Suppressor macrophage (primary cell): ENCODE measurements at regions not wholly inside any gene's neighbourhood (a gene's known extent, or its start where the extent isn't known, plus 50 kb on each side); places are given as distances from the start of the nearest gene placed in this dataset.

Experiments
- DNase-seq, 4 experiments: peaks; one replicate each; pipeline ENCODE4 v3.0.0-alpha.2; 2020 to 2022

DNA sequence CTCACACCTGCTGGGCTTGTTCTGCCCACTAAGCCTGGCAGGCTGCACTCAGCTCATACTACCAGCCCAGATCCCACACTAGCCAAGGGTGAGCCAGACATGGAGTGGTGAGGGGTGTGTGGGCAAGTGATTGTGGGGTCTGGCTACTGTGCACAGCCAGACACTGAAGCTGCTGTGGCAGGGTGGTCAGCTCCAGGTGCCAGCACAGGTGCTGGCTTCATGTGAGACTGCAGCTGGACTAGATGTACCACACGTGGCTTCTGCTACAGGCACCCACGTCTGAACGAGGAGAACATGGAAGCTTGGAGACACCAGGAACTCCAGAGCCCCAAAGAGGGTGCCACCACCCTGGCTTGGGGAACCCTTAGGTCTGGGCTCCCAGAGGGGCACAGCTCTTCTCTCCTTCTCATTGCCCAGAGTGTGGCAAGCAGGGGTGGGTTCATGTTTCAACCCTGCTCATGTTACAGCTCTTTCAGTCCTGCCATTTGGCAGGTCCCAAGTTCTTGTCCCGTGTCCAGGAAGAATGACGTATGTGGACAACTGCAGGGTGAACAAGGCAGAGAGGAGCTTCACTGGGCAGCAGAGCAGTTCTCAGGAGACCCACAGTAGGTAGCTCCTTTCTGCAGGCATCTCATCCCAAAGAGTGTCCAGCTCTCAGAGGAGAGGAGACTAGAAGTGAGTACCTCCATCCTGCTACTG is 1624.2 kb upstream of the TMEFF2 start:
- DNase-seq: no peak

DNA sequence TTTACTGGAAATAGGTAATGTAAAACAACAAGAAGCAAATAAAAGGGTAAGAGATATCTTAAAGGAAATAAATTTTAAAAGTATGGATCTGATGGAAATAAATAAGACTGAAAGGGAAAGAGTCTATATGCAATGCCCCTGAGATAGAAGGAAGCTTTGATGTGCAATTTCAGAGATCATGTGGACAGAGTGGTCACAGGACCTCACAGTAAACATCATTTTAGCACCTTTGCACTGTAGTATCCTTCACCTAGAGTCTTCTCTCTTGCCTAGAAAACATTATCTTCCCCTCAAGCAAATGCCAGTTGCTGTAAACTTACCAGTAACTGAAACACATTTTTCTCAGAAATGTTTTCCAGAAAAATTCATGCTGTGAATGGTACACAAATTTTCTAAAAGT is 1621.3 kb upstream of the TMEFF2 start:
- DNase-seq: no peak

DNA sequence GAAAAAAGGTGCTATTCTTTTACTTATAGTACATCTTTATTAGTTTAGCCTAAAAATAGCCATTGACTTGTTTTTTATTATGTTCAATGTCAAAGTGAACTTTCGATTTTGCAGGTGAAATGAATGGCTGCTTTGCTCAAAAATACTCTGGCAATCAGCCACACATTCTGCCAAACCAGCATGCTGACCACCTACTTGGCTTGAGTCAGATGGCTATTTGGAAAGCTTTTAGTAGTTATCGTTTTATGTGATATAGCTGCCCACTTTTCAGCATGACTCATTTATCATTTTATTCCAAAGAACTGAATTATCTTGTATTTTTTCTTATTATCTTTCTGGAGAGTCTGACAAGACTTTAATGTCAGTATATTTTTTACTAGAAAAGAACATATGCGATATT is 1615.8 kb upstream of the TMEFF2 start:
- DNase-seq: no peak

DNA sequence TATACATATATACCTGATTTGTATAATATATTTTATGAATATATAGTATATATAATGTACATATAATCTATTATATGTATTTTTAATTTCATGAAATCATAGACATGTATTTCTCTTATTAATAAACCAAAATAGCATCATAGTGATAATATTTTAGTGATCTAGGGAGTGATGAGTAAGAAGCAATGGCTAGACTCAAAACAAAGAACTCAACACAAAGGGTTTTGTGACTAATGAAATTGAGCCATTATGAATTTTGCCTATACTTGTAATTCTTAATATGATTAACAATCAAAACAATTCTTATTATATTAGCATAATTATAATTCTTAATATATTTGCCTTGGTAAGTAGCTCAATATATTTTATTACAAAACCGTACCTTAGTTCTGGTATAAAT is 1614.1 kb upstream of the TMEFF2 start:
- no peak for DNase-seq

DNA sequence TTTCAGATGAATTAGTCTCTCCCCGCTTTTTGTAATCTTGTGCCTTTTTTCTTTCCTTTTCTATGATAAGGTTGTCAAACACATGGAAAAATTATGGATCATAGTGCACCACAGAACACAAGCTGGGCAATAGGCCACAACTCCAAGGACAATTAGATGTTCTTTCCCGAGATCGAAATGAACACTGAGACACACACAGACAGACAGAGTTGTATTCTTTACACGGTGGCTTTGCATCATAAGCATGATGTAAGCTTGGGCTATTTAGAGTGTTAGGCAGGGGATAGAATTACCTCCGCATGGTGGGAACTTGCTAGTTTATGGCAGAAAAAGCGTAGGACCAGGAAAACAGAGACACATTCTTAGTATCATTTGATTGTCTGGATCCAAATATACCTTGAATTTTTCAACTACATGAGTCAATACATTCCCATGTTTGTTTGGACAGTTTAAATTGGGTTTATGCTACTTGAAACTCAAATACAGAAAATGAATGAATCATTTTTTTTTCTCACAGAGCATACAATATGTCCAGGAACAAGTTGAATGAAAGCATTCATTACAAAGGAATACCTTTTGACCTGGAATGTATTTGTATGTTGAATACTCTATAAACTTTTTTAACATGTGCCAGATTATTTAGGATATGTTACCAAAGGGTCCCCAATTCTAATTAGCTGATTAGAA is 1611.5 kb upstream of the TMEFF2 start:
- DNase-seq: no peak

DNA sequence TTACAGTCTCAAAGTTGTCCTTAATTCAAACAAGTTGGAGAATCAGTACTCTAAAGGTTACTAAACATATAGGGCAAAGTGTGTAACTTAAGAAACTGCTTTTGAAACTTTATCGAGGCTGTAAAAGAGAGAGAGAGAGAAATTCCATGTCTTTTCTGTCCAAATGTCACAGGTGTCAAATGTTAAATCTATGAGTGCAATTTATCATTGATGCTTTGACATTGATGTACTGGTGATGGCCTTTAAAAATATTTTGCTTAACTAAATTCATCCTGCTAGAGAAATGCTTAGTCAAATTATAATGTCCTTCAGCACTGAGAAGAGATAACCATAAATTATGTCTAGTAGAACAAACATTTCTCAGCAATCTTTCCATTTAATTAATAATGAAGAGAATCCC is 1602.1 kb upstream of the TMEFF2 start:
- no peak for DNase-seq

DNA sequence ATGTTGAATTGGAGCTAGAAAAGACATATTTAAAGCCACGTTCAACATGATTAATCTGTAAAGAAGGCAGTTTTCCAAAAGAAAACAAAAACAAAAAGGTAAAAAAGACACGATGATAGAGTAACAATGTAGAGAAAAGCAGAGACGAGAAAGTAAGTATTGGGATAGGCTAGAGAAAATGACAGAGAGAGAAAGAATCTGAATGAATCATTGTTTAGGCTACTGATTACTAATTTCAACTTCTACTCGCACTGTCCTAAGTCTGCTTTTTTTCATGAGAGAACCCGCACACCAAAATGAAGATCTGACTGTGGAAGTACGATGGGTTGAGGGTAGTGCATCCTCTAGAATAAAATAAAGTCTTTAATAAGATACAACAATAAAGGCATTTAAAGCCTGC is 1599.2 kb upstream of the TMEFF2 start:
- DNase-seq: no peak

DNA sequence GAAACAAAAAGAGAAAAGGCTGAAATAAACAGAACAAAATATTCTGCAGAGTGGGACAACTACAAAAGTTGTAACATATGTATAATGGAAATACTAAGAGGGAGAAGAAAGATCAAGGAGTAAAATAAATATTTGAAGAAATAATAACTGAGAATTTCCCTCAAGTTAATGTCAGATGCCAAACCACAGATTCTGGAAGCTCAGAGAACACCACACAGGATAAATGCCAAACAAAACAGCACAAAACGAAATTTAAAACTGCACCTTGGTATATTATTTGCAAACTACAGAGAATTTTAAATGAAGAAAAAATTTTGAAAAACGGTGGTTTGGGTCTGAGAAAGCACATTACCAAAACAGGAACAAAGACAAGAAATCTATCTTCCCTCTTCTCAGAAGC is 1588.9 kb upstream of the TMEFF2 start:
- DNase-seq: no peak

DNA sequence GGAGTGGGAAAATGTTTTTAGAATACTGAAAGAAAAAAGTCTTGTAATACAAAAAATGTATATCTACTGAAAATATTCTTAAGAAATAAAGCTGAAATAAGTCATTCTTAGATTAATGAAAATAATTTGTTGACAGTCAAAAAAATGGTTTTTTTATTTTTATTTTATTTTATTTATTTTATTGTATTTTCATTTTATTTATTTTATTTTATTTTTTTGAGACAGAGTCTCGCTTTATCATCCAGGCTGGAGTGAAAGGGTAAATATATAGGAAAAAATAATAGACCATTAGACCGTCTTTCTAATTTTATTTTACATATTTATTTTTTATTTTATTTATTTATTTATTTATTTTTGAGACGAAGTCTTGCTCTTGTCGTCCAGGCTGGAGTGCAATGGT is 1583.6 kb upstream of the TMEFF2 start:
- DNase-seq: no peak

DNA sequence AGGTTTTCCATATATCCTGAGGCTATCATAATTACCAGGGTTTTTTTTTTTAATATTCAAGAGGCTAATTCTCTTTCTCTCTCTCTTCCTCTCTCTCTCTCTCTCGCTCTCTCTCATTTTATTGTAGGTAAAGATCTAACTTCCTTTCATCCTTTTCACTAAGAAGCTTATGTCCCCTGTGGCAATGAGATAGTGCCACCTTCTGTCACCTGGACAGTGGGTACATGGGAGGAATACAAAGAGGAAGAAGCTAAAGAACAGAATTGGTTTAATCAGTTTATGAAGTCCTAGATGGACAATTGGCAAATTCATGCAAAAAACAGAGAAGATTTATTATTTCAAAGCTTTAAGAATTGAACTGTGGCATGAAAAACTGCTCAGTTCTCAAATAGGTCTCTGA is 1582.3 kb upstream of the TMEFF2 start:
- DNase-seq: no peak

DNA sequence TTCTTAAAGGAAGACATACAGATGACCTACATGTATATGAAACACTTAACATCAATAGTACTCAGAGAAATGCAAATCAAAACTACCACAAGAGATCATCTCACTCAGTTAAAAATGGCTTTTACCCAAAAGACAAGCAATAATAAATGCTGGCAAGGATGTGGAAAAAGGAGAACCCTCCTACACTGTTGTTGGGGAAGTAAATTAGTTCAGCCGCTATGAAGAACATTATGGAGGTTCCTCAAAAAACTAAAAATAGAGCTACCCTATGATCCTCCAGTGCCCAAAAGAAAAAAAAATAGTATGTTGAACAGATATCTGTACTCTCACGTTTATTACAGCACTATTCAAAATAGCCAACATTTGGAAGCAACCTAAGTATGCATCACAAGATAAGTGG is 1579.4 kb upstream of the TMEFF2 start:
- DNase-seq: peak; percentile 1 to 55 (median 35)

DNA sequence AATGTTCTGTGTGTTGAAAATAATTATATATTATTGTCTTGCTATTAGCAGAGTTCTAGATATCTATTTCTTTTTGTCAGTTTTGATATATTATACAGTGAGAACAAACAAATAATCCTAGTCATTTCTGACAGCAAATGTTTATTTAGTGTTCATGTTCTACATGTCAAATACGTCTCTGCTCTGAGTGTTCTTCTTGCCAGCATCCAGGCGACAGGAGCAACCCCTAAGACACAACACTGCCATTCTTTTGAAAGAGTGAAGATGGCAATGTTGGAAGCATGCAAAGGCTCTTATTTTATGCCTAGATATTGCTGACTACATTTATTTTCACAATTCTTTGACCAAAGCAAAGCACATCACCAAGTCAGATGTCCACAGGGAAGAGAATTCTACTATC is 1556.6 kb upstream of the TMEFF2 start:
- no peak for DNase-seq

DNA sequence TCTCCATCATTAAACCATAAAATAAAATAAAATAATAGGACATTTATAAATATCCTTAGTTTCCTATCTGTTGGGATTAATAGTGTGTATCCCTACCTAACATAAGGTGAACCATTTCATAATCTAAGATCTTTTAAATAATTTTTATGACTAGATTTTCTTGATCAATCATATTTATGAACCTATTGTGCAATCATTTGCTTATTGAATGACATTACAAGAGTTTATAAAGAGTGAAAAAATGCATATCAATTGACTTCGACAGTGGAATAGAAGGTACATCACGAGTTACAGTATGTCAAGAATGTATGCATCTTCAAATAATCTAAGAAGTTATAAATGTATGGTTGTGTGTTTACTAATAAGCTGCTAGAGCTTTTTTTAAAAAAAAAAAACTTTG is 1554.8 kb upstream of the TMEFF2 start:
- DNase-seq: no peak

DNA sequence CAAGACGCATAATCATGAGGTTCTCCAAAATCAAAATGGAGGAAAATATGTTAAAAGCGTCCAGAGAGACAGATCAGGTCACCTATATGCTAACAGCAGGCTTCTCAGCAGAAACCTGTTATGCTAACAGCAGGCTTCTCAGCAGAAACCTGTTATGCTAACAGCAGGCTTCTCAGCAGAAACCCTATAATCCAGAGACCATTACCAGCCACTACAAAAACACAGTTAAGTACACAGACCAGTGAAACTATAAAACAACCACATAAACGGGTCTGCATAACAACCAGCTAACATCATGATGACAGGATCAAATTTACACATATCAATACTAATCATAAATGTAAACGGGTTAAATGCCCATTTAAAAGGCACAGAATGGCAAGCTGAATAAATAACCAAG is 1548.4 kb upstream of the TMEFF2 start:
- no peak for DNase-seq

DNA sequence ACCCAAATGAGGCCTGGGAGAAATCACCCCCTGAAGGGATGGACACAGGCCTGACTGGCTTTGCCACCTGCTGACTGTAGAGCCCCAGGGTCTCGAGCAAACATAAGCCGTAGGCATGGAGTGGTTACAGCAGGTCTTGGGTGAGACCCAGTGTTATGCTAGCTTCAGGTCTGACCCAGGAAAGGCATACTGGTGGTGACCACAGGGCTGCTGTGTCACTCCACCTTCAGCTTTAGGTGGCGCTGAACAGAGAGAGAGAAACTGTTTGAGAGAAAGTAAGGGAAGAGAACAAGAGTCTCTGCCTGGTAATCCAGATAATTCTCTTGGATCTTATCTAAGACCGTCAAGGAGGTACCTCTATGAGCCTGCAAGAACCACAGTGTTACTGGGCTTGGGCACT is 1544.2 kb upstream of the TMEFF2 start:
- no peak for DNase-seq

DNA sequence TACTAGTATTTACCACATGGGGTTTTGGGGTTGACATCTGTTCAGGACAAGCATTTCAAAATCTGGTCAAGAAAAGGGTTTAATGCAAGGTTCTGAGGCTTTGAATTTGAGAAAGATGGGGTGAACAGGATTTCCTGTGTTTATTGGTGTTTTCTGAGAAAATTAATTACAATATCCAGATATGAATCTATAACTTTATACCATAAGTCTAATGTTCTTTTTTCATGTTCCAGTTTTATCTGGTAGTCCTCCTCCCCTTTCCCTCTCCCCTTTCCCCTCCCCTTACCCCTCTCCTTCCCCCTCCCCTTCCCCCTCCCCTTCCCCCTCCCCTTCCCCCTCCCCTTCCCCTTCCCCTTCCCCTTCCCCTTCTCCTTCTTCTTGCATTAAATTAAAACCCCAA is 1518.2 kb upstream of the TMEFF2 start:
- DNase-seq: no peak

DNA sequence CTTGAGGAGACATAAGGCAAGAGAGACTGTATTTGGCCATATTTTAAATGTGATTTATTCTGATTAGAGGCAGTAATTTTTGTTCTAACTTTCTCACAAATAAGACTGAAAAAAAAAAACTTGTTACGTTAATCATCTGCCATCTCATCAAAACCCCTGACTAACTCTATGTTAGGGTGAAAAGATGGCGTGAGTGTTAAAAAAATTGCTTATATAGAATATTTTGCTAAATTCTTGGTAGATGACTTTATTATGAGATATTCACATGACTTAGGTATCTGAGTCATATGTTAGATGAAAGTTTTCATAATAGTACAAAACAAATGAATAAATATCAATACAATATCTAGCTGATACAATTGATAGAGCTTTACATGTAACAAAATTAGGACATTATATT is 1508.7 kb upstream of the TMEFF2 start:
- no peak for DNase-seq

DNA sequence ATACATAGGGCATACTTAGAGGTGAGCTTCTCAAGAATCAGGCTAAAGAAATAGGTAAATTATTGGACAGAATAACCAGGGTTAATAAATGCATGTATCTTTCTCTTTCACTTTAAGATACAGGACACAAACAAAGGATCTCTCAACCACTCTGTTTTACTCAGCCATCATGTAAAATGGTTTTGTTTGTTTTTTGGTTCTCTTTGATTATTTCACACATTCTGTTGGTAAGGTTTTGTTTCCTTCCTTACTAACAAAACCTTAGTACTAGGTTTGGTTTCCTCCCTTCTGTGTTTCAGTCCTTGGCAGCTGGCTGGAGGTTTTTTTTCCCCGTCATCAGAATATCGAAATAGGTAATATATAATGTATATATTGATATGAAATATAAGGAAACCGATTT is 1506.8 kb upstream of the TMEFF2 start:
- DNase-seq: no peak

DNA sequence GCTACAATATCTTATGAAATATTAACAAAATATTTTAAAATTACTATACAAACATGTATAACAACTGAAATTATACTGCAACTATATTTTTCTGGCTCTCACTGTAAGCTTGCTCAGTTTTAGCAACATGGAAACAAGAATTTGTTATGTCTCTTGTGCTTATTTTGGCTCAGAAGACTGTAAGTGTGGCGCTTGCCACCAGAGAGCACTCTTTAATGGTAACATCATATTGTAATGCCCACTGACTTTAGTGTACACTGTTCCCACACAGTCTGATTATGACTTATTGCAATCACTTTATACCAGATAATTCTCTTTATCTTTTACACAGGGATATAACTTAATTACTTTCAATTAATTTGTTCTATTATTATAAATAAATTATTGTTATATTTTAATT is 1500.6 kb upstream of the TMEFF2 start:
- DNase-seq: peak in 3 of 4 experiments; percentile 10 to 18 (median 12)

DNA sequence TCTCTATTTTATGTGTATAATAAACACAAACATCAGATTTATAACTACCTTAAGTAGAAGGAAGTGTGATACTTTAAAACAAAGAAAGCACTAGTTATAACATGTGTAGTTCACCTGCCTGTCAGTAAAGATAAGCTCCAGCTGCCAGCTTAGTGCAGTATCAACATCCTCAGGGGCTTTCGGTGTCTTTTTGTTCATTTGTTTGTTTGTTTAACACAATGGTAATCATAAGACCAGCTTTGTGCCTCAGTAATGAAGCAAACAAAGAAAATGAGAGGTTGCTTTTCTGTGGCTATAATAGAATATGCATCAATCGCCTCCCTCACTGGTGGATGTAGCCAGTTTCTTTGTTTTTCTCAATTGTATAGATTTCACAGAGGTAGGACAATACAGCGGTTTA is 1499.0 kb upstream of the TMEFF2 start:
- DNase-seq: no peak

DNA sequence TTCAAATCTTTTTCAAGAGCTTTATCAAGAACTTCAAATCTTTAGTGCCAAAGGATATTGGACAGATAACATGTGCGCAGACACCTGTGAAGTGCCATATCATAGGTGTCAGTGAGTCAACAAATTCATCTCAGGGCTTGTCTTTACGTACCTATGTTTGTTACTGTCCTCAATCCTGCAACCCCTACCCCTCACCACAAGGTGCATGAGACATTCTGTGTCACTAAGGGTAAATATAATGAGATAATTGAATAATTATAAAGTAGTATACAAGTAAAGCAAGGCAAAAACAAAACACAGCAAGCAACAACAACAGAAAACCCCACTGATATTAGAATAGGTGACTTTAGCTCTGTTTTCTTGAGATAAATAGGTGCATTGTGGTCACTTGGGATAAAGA is 1495.8 kb upstream of the TMEFF2 start:
- DNase-seq: no peak

DNA sequence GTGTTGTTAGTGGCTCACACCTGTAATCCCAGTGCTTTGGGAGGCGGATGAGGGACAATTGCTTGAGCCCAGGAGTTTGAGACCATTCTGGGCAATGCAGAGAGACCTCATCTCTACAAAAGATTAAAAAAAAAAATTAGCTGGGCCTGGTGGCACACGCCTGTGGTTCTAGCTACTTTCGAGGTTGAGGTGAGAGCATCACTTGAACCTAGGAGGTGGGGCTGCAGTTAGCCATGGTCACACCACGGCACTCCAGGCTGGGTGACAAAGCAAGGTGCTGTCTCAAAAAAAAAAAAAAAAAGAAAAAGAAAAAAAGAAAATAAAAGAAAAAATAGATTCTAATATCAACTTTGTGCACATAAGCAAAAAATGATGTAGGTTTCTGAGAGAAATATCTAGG is 1492.5 kb upstream of the TMEFF2 start:
- DNase-seq: no peak

DNA sequence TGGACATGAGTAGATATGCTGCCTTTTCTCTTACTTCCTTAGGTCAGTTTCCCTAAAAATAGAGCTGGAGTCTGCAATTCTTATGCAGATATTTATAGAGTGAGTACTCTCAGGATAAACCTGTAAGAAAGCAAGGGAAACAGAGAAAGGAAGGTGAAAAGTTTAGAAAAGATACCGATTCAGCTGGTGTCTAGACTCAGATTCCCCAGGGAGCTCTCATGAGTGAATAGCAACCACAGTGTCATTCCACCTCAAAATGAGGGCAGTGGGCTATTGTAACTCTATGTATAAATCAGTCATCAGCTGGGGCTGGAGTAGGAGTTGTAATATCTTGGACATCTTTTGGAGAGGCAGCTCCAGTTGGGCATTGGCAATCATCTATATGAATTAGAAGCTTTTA is 1485.1 kb upstream of the TMEFF2 start:
- no peak for DNase-seq

DNA sequence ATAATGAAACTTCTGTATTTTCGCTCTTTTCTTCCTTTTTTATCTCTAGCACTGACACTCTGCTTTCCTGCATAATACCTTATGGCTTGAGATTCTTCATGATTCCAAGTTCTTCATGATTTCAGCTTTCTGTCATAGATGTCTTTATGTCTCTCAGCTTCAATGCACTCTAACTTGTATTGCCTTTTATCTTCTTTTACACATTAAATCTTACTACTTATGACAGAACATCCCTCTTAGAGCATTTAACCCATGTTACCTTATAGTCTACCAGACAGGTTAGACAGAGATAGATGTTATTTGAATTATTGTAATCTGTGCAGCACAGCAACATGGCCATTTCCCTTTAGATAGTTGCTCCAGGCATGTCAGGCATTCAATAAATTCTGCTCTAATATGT is 1475.7 kb upstream of the TMEFF2 start:
- DNase-seq: no peak
